ENCODE measurements at regions not wholly inside any gene's neighbourhood (a gene's known extent, or its start where the extent isn't known, plus 50 kb on each side); places are given as distances from the start of the nearest gene placed in this dataset.
A peak's percentile ranks its signal among the peaks of the same experiment; 100 is the strongest.

DNA sequence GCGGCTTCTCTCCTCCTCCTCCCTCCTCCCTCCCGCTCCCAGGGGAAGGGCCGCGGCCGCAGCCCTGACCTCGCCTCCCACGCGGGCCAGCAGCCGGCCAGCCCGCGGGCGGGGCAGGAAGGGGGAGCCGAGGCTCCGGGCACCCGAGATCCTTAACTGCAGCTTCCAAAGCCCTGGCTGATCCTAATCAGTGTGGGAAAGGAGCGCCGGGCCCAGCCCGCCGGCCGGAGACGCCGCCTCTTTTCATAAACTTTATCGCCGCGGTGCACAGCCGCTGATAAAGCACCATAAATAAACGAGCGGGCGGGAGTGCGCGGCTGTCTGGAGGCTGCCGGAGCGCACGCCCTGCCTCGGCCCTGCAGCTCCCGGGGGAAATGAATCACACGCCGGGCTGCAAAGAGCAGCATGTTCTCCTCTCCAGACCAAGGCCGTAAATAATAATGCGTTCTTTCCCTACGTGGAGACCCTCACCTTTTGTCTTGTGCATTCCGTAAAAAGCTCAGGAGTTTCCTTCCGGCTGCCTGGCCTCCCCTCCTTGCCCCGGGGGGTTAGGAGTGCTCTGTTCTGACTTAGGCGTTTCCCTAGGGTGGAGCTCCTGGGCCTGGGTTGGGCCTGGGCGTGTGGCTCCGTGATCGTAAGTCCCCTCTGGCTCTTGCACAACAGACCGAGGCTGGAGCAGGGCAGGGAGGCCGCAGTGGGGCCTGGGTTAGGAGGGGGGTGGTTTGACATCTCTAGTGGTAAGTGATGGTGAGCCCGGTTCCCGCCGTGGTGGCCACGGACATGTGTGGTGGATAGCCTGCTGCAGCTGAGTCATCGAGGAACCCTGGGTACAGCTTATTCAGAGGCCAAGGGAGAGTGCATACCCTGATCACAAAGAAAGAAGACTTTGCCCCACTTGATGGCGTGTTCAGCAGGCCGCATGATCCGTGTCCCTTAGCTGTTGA is 132.6 kb upstream of the HES1 start:
- Histone ChIP-seq H3K27ac (ENCODE audit: low read length) (no peak overlapping the region), H2AFZ (ENCODE audit: low read depth, low read length) (no peak overlapping the region), H3F3A (ENCODE audit: insufficient read depth, low read length, poor library complexity, severe bottlenecking) (no peaks in the 10 kb centered on the region), H3K36me3 (ENCODE audit: insufficient read depth, low read length) (no peaks in the 10 kb centered on the region), H3K9ac (ENCODE audit: low read length) (no peak overlapping the region), H3K4me3 (ENCODE audit: low read length) (peak overlapping the region; percentile 49), H3K4me2 (ENCODE audit: low read length) (no peak overlapping the region), H3K9me2 (ENCODE audit: insufficient read depth, low read length) (no peaks in the 10 kb centered on the region), H3K79me2 (replicated peaks; ENCODE audit: insufficient read depth, low read length) (no peaks in the 10 kb centered on the region), H4K20me1 (ENCODE audit: insufficient read depth) (no peaks in the 10 kb centered on the region), H3K9me3 (ENCODE audit: low read length) (no peaks in the 10 kb centered on the region), H3K27me3 (ENCODE audit: insufficient read depth, low read depth, low read length) (no peaks in the 10 kb centered on the region)
- TF ChIP-seq SMC3 (conservative IDR thresholded peaks at IDR 0.05; ENCODE audit: poor library complexity) (no peak), EP300 (conservative IDR thresholded peaks at IDR 0.05; ENCODE audit: poor library complexity, severe bottlenecking) (no peak), EZH2 (IDR thresholded peaks at IDR 0.05; ENCODE audit: borderline replicate concordance, insufficient read depth, low read length, poor library complexity, severe bottlenecking) (no peak), MXI1 (conservative IDR thresholded peaks at IDR 0.05; ENCODE audit: poor library complexity, severe bottlenecking) (no peak), POLR2AphosphoS5 (IDR thresholded peaks at IDR 0.05) (no peak), TAF1 (IDR thresholded peaks at IDR 0.05; ENCODE audit: low read depth) (no peak), RAD21 (conservative IDR thresholded peaks at IDR 0.05) (no peak)
- TF ChIP-seq, protein P1, sequence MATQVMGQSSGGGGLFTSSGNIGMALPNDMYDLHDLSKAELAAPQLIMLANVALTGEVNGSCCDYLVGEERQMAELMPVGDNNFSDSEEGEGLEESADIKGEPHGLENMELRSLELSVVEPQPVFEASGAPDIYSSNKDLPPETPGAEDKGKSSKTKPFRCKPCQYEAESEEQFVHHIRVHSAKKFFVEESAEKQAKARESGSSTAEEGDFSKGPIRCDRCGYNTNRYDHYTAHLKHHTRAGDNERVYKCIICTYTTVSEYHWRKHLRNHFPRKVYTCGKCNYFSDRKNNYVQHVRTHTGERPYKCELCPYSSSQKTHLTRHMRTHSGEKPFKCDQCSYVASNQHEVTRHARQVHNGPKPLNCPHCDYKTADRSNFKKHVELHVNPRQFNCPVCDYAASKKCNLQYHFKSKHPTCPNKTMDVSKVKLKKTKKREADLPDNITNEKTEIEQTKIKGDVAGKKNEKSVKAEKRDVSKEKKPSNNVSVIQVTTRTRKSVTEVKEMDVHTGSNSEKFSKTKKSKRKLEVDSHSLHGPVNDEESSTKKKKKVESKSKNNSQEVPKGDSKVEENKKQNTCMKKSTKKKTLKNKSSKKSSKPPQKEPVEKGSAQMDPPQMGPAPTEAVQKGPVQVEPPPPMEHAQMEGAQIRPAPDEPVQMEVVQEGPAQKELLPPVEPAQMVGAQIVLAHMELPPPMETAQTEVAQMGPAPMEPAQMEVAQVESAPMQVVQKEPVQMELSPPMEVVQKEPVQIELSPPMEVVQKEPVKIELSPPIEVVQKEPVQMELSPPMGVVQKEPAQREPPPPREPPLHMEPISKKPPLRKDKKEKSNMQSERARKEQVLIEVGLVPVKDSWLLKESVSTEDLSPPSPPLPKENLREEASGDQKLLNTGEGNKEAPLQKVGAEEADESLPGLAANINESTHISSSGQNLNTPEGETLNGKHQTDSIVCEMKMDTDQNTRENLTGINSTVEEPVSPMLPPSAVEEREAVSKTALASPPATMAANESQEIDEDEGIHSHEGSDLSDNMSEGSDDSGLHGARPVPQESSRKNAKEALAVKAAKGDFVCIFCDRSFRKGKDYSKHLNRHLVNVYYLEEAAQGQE (IDR thresholded peaks at IDR 0.05; ENCODE audit: borderline replicate concordance): no peak
- TF ChIP-seq, protein P2, sequence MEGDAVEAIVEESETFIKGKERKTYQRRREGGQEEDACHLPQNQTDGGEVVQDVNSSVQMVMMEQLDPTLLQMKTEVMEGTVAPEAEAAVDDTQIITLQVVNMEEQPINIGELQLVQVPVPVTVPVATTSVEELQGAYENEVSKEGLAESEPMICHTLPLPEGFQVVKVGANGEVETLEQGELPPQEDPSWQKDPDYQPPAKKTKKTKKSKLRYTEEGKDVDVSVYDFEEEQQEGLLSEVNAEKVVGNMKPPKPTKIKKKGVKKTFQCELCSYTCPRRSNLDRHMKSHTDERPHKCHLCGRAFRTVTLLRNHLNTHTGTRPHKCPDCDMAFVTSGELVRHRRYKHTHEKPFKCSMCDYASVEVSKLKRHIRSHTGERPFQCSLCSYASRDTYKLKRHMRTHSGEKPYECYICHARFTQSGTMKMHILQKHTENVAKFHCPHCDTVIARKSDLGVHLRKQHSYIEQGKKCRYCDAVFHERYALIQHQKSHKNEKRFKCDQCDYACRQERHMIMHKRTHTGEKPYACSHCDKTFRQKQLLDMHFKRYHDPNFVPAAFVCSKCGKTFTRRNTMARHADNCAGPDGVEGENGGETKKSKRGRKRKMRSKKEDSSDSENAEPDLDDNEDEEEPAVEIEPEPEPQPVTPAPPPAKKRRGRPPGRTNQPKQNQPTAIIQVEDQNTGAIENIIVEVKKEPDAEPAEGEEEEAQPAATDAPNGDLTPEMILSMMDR (IDR thresholded peaks at IDR 0.05; ENCODE audit: poor library complexity, severe bottlenecking): no peak

DNA sequence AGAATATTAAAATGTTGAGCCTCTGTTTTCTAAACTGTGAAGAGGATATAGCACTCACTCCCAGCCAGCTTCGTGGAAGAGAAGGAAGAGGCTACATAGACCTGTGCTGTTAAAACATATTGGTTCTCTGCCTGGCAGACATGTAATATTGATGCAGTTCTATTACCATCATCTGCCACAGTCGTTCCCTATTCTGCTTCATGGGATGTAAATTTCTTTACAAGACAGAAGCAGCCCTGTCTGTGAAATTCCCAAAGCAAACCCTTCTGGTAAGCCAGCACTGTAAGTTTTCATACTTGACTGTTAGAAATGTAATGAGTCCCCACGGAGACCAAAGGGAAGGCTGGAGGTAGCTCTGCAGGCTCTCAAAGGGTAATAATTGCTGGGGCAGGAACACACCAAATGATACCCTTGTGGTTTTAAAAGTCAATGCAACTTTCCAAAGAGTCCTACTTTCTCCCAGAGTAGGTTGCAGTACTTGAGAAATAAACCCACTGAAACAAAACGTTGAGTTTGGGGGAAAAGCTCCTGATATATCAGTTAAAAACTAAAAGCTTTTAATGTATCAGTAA is 129.9 kb upstream of the HES1 start:
- Histone ChIP-seq H3F3A (ENCODE audit: insufficient read depth, low read length, poor library complexity, severe bottlenecking) (no peaks in the 10 kb centered on the region), H2AFZ (ENCODE audit: low read depth, low read length) (no peak overlapping the region), H3K9me3 (ENCODE audit: low read length) (no peaks in the 10 kb centered on the region), H3K9ac (ENCODE audit: low read length) (no peak overlapping the region), H3K4me3 (ENCODE audit: low read length) (no peak overlapping the region), H3K27ac (ENCODE audit: low read length) (no peak overlapping the region), H3K27me3 (ENCODE audit: insufficient read depth, low read depth, low read length) (no peaks in the 10 kb centered on the region), H3K9me2 (ENCODE audit: insufficient read depth, low read length) (no peaks in the 10 kb centered on the region), H4K20me1 (ENCODE audit: insufficient read depth) (no peaks in the 10 kb centered on the region), H3K4me2 (ENCODE audit: low read length) (no peak overlapping the region), H3K79me2 (replicated peaks; ENCODE audit: insufficient read depth, low read length) (no peaks in the 10 kb centered on the region), H3K36me3 (ENCODE audit: insufficient read depth, low read length) (no peaks in the 10 kb centered on the region)
- TF ChIP-seq, protein P1 (IDR thresholded peaks at IDR 0.05; ENCODE audit: borderline replicate concordance): no peak
- no peak for TF ChIP-seq TAF1 (IDR thresholded peaks at IDR 0.05; ENCODE audit: low read depth)
- no peak for TF ChIP-seq SMC3 (conservative IDR thresholded peaks at IDR 0.05; ENCODE audit: poor library complexity)
- TF ChIP-seq MXI1 (conservative IDR thresholded peaks at IDR 0.05; ENCODE audit: poor library complexity, severe bottlenecking): no peak
- no peak for TF ChIP-seq POLR2AphosphoS5 (IDR thresholded peaks at IDR 0.05)
- TF ChIP-seq RAD21 (conservative IDR thresholded peaks at IDR 0.05): no peak
- no peak for TF ChIP-seq EP300 (conservative IDR thresholded peaks at IDR 0.05; ENCODE audit: poor library complexity, severe bottlenecking)
- no peak for TF ChIP-seq EZH2 (IDR thresholded peaks at IDR 0.05; ENCODE audit: borderline replicate concordance, insufficient read depth, low read length, poor library complexity, severe bottlenecking)
- TF ChIP-seq, protein P2 (IDR thresholded peaks at IDR 0.05; ENCODE audit: poor library complexity, severe bottlenecking): no peak

Data from neural cell (in vitro differentiated cells).